Dendritic cell treated with granulocyte-macrophage colony-stimulating factor and Interleukin-4, amounts not matched to agents 40 ng/mL and 50 ng/mL, for 4 days (primary cell): ENCODE measurements at regions not wholly inside any gene's neighbourhood (a gene's known extent, or its start where the extent isn't known, plus 50 kb on each side); places are given as distances from the start of the nearest gene placed in this dataset.
"Not testable (repeated sequence)": the region's sequence is repeated elsewhere in the genome, so short reads cannot be mapped to it uniquely, and the experiment has no call there.

Experiments used
- H3K27ac Mint-ChIP-seq: one replicate; pipeline ENCODE4 v1.8.0; 2022; ENCODE audit warnings: mild to moderate bottlenecking, mixed read lengths
- H3K27me3 Mint-ChIP-seq: one replicate; pipeline ENCODE4 v1.8.0; 2022; ENCODE audit warnings: mild to moderate bottlenecking, mixed read lengths
- H3K36me3 Mint-ChIP-seq: one replicate; pipeline ENCODE4 v1.8.0; 2022; ENCODE audit warnings: low read depth, mixed read lengths
- H3K4me1 Mint-ChIP-seq: one replicate; pipeline ENCODE4 v1.8.0; 2022; ENCODE audit warnings: low read depth, mixed read lengths
- H3K4me3 Mint-ChIP-seq: one replicate; pipeline ENCODE4 v1.8.0; 2022; ENCODE audit warnings: mild to moderate bottlenecking, moderate library complexity, mixed read lengths
- H3K9me3 Mint-ChIP-seq: one replicate; pipeline ENCODE4 v1.8.0; 2022; ENCODE audit warnings: mixed read lengths
- intact Hi-C: fragments of 100-400 bp; cut with micrococcal nuclease; formaldehyde crosslinking; loops from one replicate; pipeline ENCODE4 v1.15.0; 2022

GRCh38 chr12:84135586-84136279 is 776.9 kb downstream of the SLC6A15 start:
- no peaks in the 10 kb centered on the region for H3K9me3 Mint-ChIP-seq
- no peaks in the 10 kb centered on the region for H3K27me3 Mint-ChIP-seq
- H3K36me3 Mint-ChIP-seq, result no peaks in the 10 kb centered on the region
- no peaks in the 10 kb centered on the region for H3K4me1 Mint-ChIP-seq
- no peak overlapping the region for H3K27ac Mint-ChIP-seq
- intact Hi-C loops, result no loop called here
- no peak overlapping the region for H3K4me3 Mint-ChIP-seq

GRCh38 chr12:84134797-84135366 is 777.7 kb downstream of the SLC6A15 start:
- Mint-ChIP-seq H3K4me1 (no peaks in the 10 kb centered on the region), H3K4me3 (no peak overlapping the region), H3K9me3 (no peaks in the 10 kb centered on the region), H3K36me3 (no peaks in the 10 kb centered on the region), H3K27ac (no peak overlapping the region), H3K27me3 (no peaks in the 10 kb centered on the region)
- intact Hi-C loops, result no loop called here

- H3K4me1 Mint-ChIP-seq, result no peaks in the 10 kb centered on the region
- no peaks in the 10 kb centered on the region for H3K27me3 Mint-ChIP-seq
- H3K4me3 Mint-ChIP-seq, result no peak overlapping the region
- no peaks in the 10 kb centered on the region for H3K36me3 Mint-ChIP-seq
- H3K27ac Mint-ChIP-seq, result no peak overlapping the region
- intact Hi-C loops, result no loop called here
- H3K9me3 Mint-ChIP-seq, result peaks cover 7% of the 10 kb centered on the region
Observed at GRCh38 chr12:84131076-84131475, 781.5 kb downstream of the SLC6A15 start.

GRCh38 chr12:84128117-84128991 is 784.2 kb downstream of the SLC6A15 start:
- Mint-ChIP-seq H3K4me1 (no peaks in the 10 kb centered on the region), H3K9me3 (peaks cover 7% of the 10 kb centered on the region), H3K4me3 (no peak overlapping the region), H3K27me3 (no peaks in the 10 kb centered on the region), H3K27ac (no peak overlapping the region), H3K36me3 (no peaks in the 10 kb centered on the region)
- intact Hi-C loops, result no loop called here

GRCh38 chr12:84124211-84124610 is 788.4 kb downstream of the SLC6A15 start:
- H3K27me3 Mint-ChIP-seq, result no peaks in the 10 kb centered on the region
- H3K36me3 Mint-ChIP-seq, result no peaks in the 10 kb centered on the region
- intact Hi-C loops, result no loop called here
- no peak overlapping the region for H3K4me3 Mint-ChIP-seq
- peaks cover 20% of the 10 kb centered on the region for H3K9me3 Mint-ChIP-seq
- no peaks in the 10 kb centered on the region for H3K4me1 Mint-ChIP-seq
- H3K27ac Mint-ChIP-seq, result no peak overlapping the region

- Mint-ChIP-seq H3K4me3 (no peak overlapping the region), H3K4me1 (no peaks in the 10 kb centered on the region), H3K27me3 (no peaks in the 10 kb centered on the region), H3K36me3 (no peaks in the 10 kb centered on the region), H3K27ac (no peak overlapping the region), H3K9me3 (peaks cover 27% of the 10 kb centered on the region)
- intact Hi-C loops, result no loop called here
Observed at GRCh38 chr12:84117190-84117589, 795.4 kb downstream of the SLC6A15 start.

GRCh38 chr12:84113666-84114065 is 798.9 kb downstream of the SLC6A15 start:
- Mint-ChIP-seq H3K4me3 (no peak overlapping the region), H3K27ac (no peak overlapping the region), H3K9me3 (peaks cover 32% of the 10 kb centered on the region), H3K36me3 (no peaks in the 10 kb centered on the region), H3K27me3 (no peaks in the 10 kb centered on the region), H3K4me1 (no peaks in the 10 kb centered on the region)
- intact Hi-C loops, result no loop called here

GRCh38 chr12:84103886-84104285 is 808.7 kb downstream of the SLC6A15 start:
- H3K27ac Mint-ChIP-seq, H3K4me1 Mint-ChIP-seq, intact Hi-C loops, H3K27me3 Mint-ChIP-seq, H3K4me3 Mint-ChIP-seq, H3K36me3 Mint-ChIP-seq: not testable (repeated sequence)
- H3K9me3 Mint-ChIP-seq, result peaks cover 73% of the 10 kb centered on the region

- H3K9me3 Mint-ChIP-seq, result peaks cover 73% of the 10 kb centered on the region
- H3K36me3 Mint-ChIP-seq, H3K27ac Mint-ChIP-seq, H3K4me1 Mint-ChIP-seq, H3K27me3 Mint-ChIP-seq, H3K4me3 Mint-ChIP-seq, intact Hi-C loops: not testable (repeated sequence)
Observed at GRCh38 chr12:84101963-84102362, 810.6 kb downstream of the SLC6A15 start.

GRCh38 chr12:84099591-84099990 is 813.0 kb downstream of the SLC6A15 start:
- H3K9me3 Mint-ChIP-seq, result peaks cover 76% of the 10 kb centered on the region
- intact Hi-C loops, H3K36me3 Mint-ChIP-seq, H3K4me1 Mint-ChIP-seq, H3K4me3 Mint-ChIP-seq, H3K27ac Mint-ChIP-seq, H3K27me3 Mint-ChIP-seq: not testable (repeated sequence)

GRCh38 chr12:84091651-84092050 is 820.9 kb downstream of the SLC6A15 start:
- peaks cover 18% of the 10 kb centered on the region for H3K9me3 Mint-ChIP-seq
- intact Hi-C loops, result no loop called here
- no peak overlapping the region for H3K4me3 Mint-ChIP-seq
- no peak overlapping the region for H3K27ac Mint-ChIP-seq
- no peaks in the 10 kb centered on the region for H3K4me1 Mint-ChIP-seq
- H3K36me3 Mint-ChIP-seq, result no peaks in the 10 kb centered on the region
- no peaks in the 10 kb centered on the region for H3K27me3 Mint-ChIP-seq

GRCh38 chr12:84089356-84089755 is 823.2 kb downstream of the SLC6A15 start:
- intact Hi-C loops, result no loop called here
- Mint-ChIP-seq H3K27ac (no peak overlapping the region), H3K4me3 (no peak overlapping the region), H3K9me3 (peaks cover 17% of the 10 kb centered on the region), H3K27me3 (no peaks in the 10 kb centered on the region), H3K4me1 (no peaks in the 10 kb centered on the region), H3K36me3 (no peaks in the 10 kb centered on the region)

- Mint-ChIP-seq H3K4me3 (no peak overlapping the region), H3K9me3 (no peaks in the 10 kb centered on the region), H3K27ac (no peak overlapping the region), H3K27me3 (no peaks in the 10 kb centered on the region), H3K36me3 (no peaks in the 10 kb centered on the region), H3K4me1 (no peaks in the 10 kb centered on the region)
- intact Hi-C loops, result no loop called here
Observed at GRCh38 chr12:84085046-84085445, 827.6 kb downstream of the SLC6A15 start.

- no peak overlapping the region for H3K27ac Mint-ChIP-seq
- no peaks in the 10 kb centered on the region for H3K27me3 Mint-ChIP-seq
- peaks cover 4% of the 10 kb centered on the region for H3K9me3 Mint-ChIP-seq
- no peaks in the 10 kb centered on the region for H3K4me1 Mint-ChIP-seq
- H3K36me3 Mint-ChIP-seq, result no peaks in the 10 kb centered on the region
- no peak overlapping the region for H3K4me3 Mint-ChIP-seq
- intact Hi-C loops, result no loop called here
Observed at GRCh38 chr12:84079626-84080025, 833.0 kb downstream of the SLC6A15 start.
